OCI-LY1 (cell line): ENCODE measurements at regions not wholly inside any gene's neighbourhood (a gene's known extent, or its start where the extent isn't known, plus 50 kb on each side); places are given as distances from the start of the nearest gene placed in this dataset.

ENCODE experiments used
- EZH2 ChIP-seq: fragments of 200-600 bp; sonication (generic), shearing (Covaris generic); IDR thresholded peaks from 2 replicates; pipeline ENCODE4 v1.8.0; 2017; ENCODE audit warnings: borderline replicate concordance, mixed run types, mild to moderate bottlenecking, antibody characterized with exemption, low read length, moderate library complexity, mixed read lengths
- TF ChIP-seq, protein P1 (sequence below): fragments of 200-600 bp; sonication (generic), shearing (Covaris generic); IDR thresholded peaks from 2 replicates; pipeline ENCODE4 v1.5.1; 2017; ENCODE audit warnings: mild to moderate bottlenecking, antibody characterized with exemption, low read length, moderate library complexity, mixed read lengths

- TF ChIP-seq, protein P1, sequence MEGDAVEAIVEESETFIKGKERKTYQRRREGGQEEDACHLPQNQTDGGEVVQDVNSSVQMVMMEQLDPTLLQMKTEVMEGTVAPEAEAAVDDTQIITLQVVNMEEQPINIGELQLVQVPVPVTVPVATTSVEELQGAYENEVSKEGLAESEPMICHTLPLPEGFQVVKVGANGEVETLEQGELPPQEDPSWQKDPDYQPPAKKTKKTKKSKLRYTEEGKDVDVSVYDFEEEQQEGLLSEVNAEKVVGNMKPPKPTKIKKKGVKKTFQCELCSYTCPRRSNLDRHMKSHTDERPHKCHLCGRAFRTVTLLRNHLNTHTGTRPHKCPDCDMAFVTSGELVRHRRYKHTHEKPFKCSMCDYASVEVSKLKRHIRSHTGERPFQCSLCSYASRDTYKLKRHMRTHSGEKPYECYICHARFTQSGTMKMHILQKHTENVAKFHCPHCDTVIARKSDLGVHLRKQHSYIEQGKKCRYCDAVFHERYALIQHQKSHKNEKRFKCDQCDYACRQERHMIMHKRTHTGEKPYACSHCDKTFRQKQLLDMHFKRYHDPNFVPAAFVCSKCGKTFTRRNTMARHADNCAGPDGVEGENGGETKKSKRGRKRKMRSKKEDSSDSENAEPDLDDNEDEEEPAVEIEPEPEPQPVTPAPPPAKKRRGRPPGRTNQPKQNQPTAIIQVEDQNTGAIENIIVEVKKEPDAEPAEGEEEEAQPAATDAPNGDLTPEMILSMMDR, result no peak
- TF ChIP-seq EZH2, result no peak
Measured at GRCh38 chr12:19575337-19576243, 136.3 kb downstream of the AEBP2 start.
